AG10803 (cell line): ENCODE measurements at regions not wholly inside any gene's neighbourhood (a gene's known extent, or its start where the extent isn't known, plus 50 kb on each side); places are given as distances from the start of the nearest gene placed in this dataset.
"Not testable (repeated sequence)": the region's sequence is repeated elsewhere in the genome, so short reads cannot be mapped to it uniquely, and the experiment has no call there.

ENCODE experiments used
- DNase-seq: peaks from one replicate; pipeline ENCODE4 v3.0.0; 2010; ENCODE audit warnings: low read depth
- H3K4me3 ChIP-seq: 2 replicates; pipeline ENCODE4 v1.5.1; 2011; ENCODE audit warnings: mild to moderate bottlenecking, low read length, control low read depth
- TF ChIP-seq, protein P1 (sequence below): conservative IDR thresholded peaks from 2 replicates; pipeline ENCODE4 v1.5.1; 2011; ENCODE audit warnings: mild to moderate bottlenecking, low read length, control low read depth, inconsistent platforms

DNA sequence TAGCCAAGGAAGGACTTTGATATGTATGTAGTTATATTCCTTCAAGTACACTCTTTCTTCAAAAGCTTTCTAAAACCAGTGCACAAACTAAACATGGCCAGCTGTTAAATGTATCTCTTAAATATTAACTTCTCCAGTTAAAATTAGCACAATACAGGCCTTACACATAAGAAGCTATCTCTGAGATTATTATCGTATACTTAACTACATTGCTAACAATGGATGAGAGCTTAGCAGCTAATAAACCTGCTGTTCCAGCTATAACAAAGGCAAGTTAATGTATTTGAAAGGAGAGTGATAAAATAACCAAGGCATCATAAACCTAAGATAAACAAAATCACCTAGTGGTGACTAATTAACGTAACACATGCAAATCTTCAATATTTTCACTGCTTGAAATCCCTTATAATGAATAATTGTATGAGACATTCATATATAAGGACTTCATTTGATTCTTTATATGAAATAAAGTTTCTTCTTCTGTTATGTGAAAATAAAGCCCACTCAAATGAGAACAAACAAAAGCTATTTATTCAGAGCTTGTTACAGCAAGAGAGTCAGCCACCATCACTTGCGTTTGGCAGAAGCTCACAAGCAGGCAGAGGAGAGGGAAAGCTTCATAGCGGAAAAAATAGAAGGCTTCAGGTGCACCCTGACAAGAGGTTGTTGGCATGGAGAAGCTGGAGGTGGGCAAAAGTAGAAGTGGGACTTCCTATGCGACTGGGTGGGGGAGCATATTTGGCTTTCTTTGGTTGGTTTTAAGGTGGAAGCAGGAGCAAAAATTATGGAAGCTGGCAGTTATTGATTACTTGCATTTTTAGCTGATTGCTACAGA, 274.1 kb upstream of the CHRM3 start:
- no peak for DNase-seq
- H3K4me3 ChIP-seq: no peak overlapping the region
- TF ChIP-seq, protein P1, sequence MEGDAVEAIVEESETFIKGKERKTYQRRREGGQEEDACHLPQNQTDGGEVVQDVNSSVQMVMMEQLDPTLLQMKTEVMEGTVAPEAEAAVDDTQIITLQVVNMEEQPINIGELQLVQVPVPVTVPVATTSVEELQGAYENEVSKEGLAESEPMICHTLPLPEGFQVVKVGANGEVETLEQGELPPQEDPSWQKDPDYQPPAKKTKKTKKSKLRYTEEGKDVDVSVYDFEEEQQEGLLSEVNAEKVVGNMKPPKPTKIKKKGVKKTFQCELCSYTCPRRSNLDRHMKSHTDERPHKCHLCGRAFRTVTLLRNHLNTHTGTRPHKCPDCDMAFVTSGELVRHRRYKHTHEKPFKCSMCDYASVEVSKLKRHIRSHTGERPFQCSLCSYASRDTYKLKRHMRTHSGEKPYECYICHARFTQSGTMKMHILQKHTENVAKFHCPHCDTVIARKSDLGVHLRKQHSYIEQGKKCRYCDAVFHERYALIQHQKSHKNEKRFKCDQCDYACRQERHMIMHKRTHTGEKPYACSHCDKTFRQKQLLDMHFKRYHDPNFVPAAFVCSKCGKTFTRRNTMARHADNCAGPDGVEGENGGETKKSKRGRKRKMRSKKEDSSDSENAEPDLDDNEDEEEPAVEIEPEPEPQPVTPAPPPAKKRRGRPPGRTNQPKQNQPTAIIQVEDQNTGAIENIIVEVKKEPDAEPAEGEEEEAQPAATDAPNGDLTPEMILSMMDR: no peak

DNA sequence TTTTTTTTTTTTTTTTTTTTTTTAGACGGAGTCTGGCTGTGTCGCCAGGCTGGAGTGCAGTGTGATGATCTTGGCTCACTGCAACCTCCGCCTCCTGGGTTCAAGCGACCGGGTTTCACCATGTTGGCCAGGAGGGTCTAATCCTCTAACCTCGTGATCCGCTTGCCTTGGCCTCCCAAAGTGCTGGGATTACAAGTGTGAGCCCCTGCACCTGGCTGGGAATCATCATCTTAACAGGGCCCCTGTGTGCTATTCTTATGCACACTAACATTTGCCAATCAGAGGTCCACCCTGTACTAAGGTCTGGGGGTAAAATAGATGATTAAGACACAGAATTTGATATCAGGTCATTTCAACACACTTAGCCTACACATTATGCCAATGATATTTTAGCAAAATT, 278.7 kb upstream of the CHRM3 start:
- DNase-seq: no peak
- TF ChIP-seq, protein P1: no peak
- H3K4me3 ChIP-seq: no peak overlapping the region

DNA sequence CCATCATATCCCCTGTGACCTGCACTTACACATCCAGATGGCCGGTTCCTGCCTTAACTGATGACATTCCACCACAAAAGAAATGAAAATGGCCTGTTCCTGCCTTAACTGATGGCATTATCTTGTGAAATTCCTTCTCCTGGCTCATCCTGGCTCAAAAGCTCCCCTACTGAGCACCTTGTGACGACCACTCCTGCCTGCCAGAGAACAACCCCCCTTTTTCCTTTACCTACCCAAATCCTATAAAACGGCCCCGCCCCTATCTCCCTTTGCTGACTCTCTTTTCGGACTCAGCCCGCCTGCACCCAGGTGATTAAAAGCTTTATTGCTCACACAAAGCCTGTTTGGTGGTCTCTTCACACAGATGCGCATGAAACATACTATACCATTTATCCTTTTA, 279.7 kb upstream of the CHRM3 start:
- not testable (repeated sequence) for DNase-seq, H3K4me3 ChIP-seq

DNA sequence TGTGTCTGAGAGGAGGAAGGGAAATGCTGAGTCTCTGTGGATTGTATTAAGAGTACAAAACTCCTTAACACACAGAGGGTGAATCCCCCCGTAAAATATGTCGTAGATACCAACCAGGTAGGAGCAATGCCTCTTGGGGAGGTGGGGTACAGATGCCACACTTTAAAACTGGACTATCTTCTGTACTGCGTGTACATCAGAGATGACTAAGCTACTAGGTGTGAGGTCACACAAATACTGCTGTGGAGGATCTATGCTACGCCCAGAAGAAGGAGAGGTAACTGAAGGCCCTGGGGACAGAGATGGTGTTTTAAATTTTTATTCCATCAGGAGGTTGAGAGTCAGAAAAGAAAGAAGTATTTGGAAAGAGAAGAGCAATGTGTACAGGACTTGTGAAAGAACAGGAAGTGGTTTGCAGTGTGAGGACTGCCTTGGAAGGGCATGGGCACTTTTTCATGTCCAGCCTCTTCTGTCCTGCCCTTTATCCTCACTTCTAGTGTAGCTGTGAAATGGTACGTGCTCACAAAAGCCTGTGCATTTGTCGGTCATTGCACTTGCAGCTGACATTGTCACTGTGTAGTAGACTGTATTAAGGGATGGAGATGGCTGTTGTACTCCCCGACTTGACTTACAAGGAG, 287.8 kb upstream of the CHRM3 start:
- no peak for DNase-seq
- TF ChIP-seq, protein P1: no peak
- no peak overlapping the region for H3K4me3 ChIP-seq

DNA sequence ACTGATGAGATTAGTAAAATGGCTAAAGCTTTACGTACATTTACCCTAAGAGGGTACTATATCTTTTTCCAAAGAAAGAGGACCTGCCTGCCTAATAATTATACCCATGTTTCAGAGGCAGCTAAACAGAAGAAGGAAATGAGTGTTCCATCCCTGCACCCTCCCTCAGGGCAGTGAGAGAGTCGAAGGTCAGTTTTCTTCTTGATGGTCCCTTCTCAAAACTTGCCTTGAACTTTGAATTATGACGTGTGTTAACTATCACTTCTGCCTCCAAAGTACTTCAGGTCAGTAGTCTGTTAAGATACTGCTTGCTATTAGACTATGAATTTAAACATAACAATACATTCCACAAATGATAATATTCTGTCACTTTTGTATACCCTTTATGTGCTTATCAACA, 294.8 kb upstream of the CHRM3 start:
- no peak overlapping the region for H3K4me3 ChIP-seq
- DNase-seq: no peak
- TF ChIP-seq, protein P1: no peak

DNA sequence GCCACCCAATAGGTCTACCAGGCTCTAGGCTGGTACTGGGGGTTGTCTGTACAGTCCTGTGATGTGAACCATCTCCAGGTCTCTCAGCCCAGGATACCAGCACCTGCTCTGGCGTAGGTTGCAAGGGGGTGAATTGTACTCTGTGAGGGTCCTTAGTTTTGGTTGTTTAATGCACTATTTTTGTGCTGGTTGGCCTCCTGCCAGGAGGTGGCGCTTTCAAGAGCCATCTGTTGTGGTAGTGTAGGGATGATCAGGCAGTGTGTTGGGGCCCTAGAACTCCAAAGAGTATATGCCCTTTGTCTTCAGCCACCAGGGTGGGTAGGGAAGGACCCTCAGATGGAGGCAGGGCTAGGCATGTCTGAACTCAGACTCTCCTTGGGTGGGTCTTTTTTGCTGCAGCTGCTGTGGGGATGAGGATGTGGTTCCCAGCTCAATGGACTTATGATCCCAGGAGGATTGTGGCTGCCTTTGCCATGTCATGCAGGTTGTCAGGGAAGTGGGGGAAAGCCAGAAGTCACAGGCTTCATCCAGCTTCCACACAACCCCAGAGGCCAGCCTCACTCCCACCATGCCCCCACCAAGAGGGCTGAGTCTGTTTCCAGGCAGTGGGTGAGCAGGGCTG, 301.8 kb upstream of the CHRM3 start:
- no peak for DNase-seq
- H3K4me3 ChIP-seq: no peak overlapping the region
- TF ChIP-seq, protein P1: no peak

DNA sequence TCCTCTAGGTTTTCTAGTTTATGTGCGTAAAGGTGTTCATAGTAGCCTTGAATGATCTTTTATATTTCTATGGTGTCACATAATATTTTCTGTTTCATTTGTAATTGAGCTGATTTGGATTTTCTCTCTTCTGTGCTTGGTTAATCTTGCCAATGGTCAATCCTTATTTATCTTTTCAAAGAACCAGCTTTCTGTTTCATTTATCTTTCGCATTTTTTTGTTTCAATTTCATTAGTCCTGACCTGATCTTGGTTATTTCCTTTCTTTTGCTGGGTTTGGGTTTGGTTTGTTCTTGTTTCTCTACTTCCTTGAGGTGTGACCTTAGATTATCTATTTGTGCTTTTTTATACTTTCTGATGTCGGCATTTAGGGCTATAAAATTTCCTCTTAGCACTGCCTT, 304.4 kb upstream of the CHRM3 start:
- not testable (repeated sequence) for DNase-seq, H3K4me3 ChIP-seq

DNA sequence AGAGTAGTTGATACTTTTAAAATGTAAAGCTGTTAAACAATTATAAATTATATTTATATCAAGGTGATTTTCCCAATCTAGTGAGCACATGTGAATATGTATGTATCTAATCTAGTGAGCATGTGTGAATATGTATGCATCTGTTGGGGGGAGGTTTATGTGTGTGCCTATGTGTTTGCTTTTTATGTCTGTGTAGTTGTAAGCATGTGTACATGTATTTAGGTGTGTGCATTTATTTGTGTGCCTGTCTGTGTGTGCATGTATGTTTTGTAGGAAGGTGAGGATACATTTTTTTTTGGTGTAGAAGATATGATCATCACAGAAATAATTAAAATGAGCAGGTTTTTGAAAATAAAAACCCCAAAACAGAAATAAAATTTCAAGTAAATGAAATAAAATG, 318.9 kb upstream of the CHRM3 start:
- TF ChIP-seq, protein P1: no peak
- no peak overlapping the region for H3K4me3 ChIP-seq
- no peak for DNase-seq
